GM23338 (cell line): ENCODE measurements at regions not wholly inside any gene's neighbourhood (a gene's known extent, or its start where the extent isn't known, plus 50 kb on each side); places are given as distances from the start of the nearest gene placed in this dataset.

Source experiments
- ATAC-seq: fragments of 200-7000 bp; cut with Tn5 transposase; 3 replicates; pipeline ENCODE4 v1.9.1; 2020
- DNase-seq: peaks from one replicate; pipeline ENCODE4 v3.0.0-alpha.2; 2015; ENCODE audit warnings: low spot score
- H2AFZ ChIP-seq: fragments of 200-600 bp; sonication (generic); 2 replicates; pipeline ENCODE4 v1.8.0; 2016; ENCODE audit warnings: antibody characterized with exemption, mild to moderate bottlenecking, moderate library complexity
- H3F3A ChIP-seq: fragments of 200-600 bp; sonication (generic); replicated peaks from 2 replicates; pipeline ENCODE4 v1.8.0; 2017; ENCODE audit warnings: antibody characterized with exemption, mixed run types, low read depth
- H3K27ac ChIP-seq: fragments of 200-600 bp; sonication (generic); 2 replicates; pipeline ENCODE4 v1.6.1; 2016; ENCODE audit warnings: low read depth
- H3K27me3 ChIP-seq: fragments of 200-600 bp; sonication (generic); 2 replicates; pipeline ENCODE4 v1.8.0; 2016; ENCODE audit warnings: mild to moderate bottlenecking, mixed run types, moderate library complexity; ENCODE audit not compliant: insufficient read depth
- H3K36me3 ChIP-seq: fragments of 200-600 bp; sonication (generic); 2 replicates; pipeline ENCODE4 v1.8.0; 2016; ENCODE audit warnings: mild to moderate bottlenecking; ENCODE audit not compliant: insufficient read depth
- H3K4me1 ChIP-seq: fragments of 200-600 bp; sonication (generic); 2 replicates; pipeline ENCODE4 v1.8.0; 2016; ENCODE audit warnings: mild to moderate bottlenecking, moderate library complexity; ENCODE audit not compliant: insufficient read depth
- H3K4me2 ChIP-seq: fragments of 200-600 bp; sonication (generic); 2 replicates; pipeline ENCODE4 v1.7.1; 2017; ENCODE audit warnings: mixed run types
- H3K4me3 ChIP-seq: fragments of 200-600 bp; sonication (generic); 2 replicates; pipeline ENCODE4 v1.6.1; 2016; ENCODE audit warnings: mixed run types
- H3K79me2 ChIP-seq: fragments of 200-600 bp; sonication (generic); replicated peaks from 2 replicates; pipeline ENCODE4 v1.8.0; 2017; ENCODE audit warnings: mild to moderate bottlenecking; ENCODE audit not compliant: insufficient read depth
- H3K9me2 ChIP-seq: fragments of 200-600 bp; sonication (generic); 2 replicates; pipeline ENCODE4 v1.8.0; 2017; ENCODE audit not compliant: insufficient read depth
- H4K20me1 ChIP-seq: fragments of 200-600 bp; sonication (generic); replicated peaks from 2 replicates; pipeline ENCODE4 v1.8.0; 2017; ENCODE audit warnings: mild to moderate bottlenecking; ENCODE audit not compliant: insufficient read depth
- H3K27ac Mint-ChIP-seq: 2 replicates; pipeline ENCODE4 v1.8.0; 2020; ENCODE audit warnings: inconsistent platforms, mild to moderate bottlenecking, moderate library complexity, mixed read lengths
- H3K27me3 Mint-ChIP-seq: 3 replicates; pipeline ENCODE4 v1.8.0; 2022; ENCODE audit warnings: low read depth, mild to moderate bottlenecking, moderate library complexity, mixed read lengths, inconsistent platforms; ENCODE audit not compliant: insufficient read depth, poor library complexity
- H3K36me3 Mint-ChIP-seq: 3 replicates; pipeline ENCODE4 v1.8.0; 2021; ENCODE audit warnings: low read depth, mild to moderate bottlenecking, inconsistent platforms, moderate library complexity, mixed read lengths
- H3K4me1 Mint-ChIP-seq: 3 replicates; pipeline ENCODE4 v1.8.0; 2020; ENCODE audit warnings: mild to moderate bottlenecking, inconsistent platforms, mixed read lengths
- H3K4me3 Mint-ChIP-seq: 3 replicates; pipeline ENCODE4 v1.8.0; 2021; ENCODE audit warnings: moderate library complexity, mild to moderate bottlenecking, inconsistent platforms, mixed read lengths
- H3K9me3 Mint-ChIP-seq: 3 replicates; pipeline ENCODE4 v1.8.0; 2020; ENCODE audit warnings: moderate library complexity, mild to moderate bottlenecking, inconsistent platforms, mixed read lengths
- CREB1 ChIP-seq: fragments of 250-450 bp; sonication (Bioruptor Pico); IDR thresholded peaks from 2 replicates; pipeline ENCODE4 v1.5.0; 2020; ENCODE audit warnings: low read depth, mild to moderate bottlenecking, moderate library complexity
- CTCF ChIP-seq, 2 experiments: fragments of 200-600 bp in 1 of 2; sonication (generic) in 1 of 2; conservative IDR thresholded peaks; 2 replicates each; pipeline versions ENCODE4 v1.5.1 to v1.6.1; 2016 to 2017; ENCODE audit warnings: antibody characterized with exemption in 2 of 2, low read depth in 2 of 2, mild to moderate bottlenecking in 2 of 2, moderate library complexity in 1 of 2
- EZH2 ChIP-seq: fragments of 200-600 bp; sonication (generic); IDR thresholded peaks from one replicate; pipeline ENCODE4 v1.8.0; 2017; ENCODE audit warnings: antibody characterized with exemption, mild to moderate bottlenecking, low read depth; ENCODE audit not compliant: unreplicated experiment
- EZH2phosphoT487 ChIP-seq: fragments of 200-600 bp; sonication (generic); IDR thresholded peaks from one replicate; pipeline ENCODE4 v1.8.1; 2018; ENCODE audit warnings: antibody characterized with exemption; ENCODE audit not compliant: unreplicated experiment
- JUNB ChIP-seq: IDR thresholded peaks from one replicate; pipeline ENCODE4 v1.6.1; 2016; ENCODE audit warnings: antibody characterized with exemption; ENCODE audit not compliant: unreplicated experiment
- NANOG ChIP-seq: IDR thresholded peaks from 2 replicates; pipeline ENCODE4 v1.6.1; 2016; ENCODE audit warnings: antibody characterized with exemption, borderline replicate concordance
- POLR2AphosphoS5 ChIP-seq: IDR thresholded peaks from 2 replicates; pipeline ENCODE4 v1.6.1; 2016; ENCODE audit warnings: antibody characterized with exemption, low read depth
- REST ChIP-seq: IDR thresholded peaks from one replicate; pipeline ENCODE4 v1.6.1; 2018; ENCODE audit warnings: antibody characterized with exemption; ENCODE audit not compliant: unreplicated experiment
- STAT1 ChIP-seq: IDR thresholded peaks from one replicate; pipeline ENCODE4 v1.6.1; 2016; ENCODE audit warnings: antibody characterized with exemption; ENCODE audit not compliant: unreplicated experiment
- ZNF114 ChIP-seq: fragments of 250-450 bp; sonication (Bioruptor Pico); IDR thresholded peaks from 2 replicates; pipeline ENCODE4 v1.5.0; 2020; ENCODE audit warnings: mild to moderate bottlenecking, moderate library complexity
- ZNF331 ChIP-seq: fragments of 250-450 bp; sonication (Bioruptor Pico); IDR thresholded peaks from 2 replicates; pipeline ENCODE4 v1.5.0; 2020; ENCODE audit warnings: low read depth, mild to moderate bottlenecking, moderate library complexity
- TF ChIP-seq, protein P1 (sequence below): fragments of 250-450 bp; sonication (Bioruptor Pico); IDR thresholded peaks from 2 replicates; pipeline ENCODE4 v1.5.0; 2020; ENCODE audit warnings: mild to moderate bottlenecking, moderate library complexity
- TF ChIP-seq, protein P2 (sequence below): IDR thresholded peaks from 2 replicates; pipeline ENCODE4 v1.6.1; 2016; ENCODE audit warnings: antibody characterized with exemption

DNA sequence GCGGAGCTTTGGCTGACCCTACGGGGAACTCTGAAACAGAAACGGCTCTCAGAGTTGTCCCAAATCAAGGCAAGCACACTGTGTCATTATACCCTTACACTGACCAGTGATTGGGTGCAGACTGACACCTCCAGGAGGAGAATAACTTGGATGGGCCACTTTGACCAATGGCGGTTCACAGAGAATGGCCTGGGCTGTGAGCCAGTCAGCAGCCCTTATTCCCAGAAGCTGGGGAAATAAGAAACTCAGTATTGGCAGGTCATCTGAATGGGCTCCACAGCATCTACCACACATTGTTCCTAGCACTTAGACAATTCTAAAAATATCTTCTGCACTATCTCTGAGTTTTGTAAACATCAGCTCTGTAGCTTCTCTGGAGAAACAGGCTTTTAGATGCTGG is 265.2 kb downstream of the ADGRL2 start:
- Mint-ChIP-seq H3K36me3 (no peaks in the 10 kb centered on the region), H3K9me3 (no peaks in the 10 kb centered on the region), H3K4me3 (no peak overlapping the region), H3K4me1 (peaks cover 6% of the 10 kb centered on the region; the same call in 2 of the 3 replicates), H3K27me3 (no peaks in the 10 kb centered on the region), H3K27ac (no peak overlapping the region)
- Histone ChIP-seq H2AFZ (peak overlapping the region; percentile 89), H3K4me2 (no peak overlapping the region), H3K4me3 (no peak overlapping the region), H3K27ac (no peak overlapping the region), H3K79me2 (no peaks in the 10 kb centered on the region), H3K36me3 (no peaks in the 10 kb centered on the region), H3K27me3 (no peaks in the 10 kb centered on the region), H3K9me2 (peaks cover 15% of the 10 kb centered on the region), H3F3A (no peaks in the 10 kb centered on the region), H3K4me1 (no peaks in the 10 kb centered on the region), H4K20me1 (no peaks in the 10 kb centered on the region)
- ATAC-seq (no peak), DNase-seq (no peak)
- TF ChIP-seq EZH2 (no peak), REST (no peak), EZH2phosphoT487 (no peak), STAT1 (no peak), ZNF114 (CRISPR knock-in tag) (no peak), NANOG (no peak), POLR2AphosphoS5 (no peak), CTCF (conservative IDR thresholded peaks at IDR 0.05; ENCODE audit: low read depth in 2 of 2) (no peak), CREB1 (CRISPR knock-in tag) (no peak), ZNF331 (CRISPR knock-in tag) (no peak), JUNB (no peak)
- TF ChIP-seq, protein P1, sequence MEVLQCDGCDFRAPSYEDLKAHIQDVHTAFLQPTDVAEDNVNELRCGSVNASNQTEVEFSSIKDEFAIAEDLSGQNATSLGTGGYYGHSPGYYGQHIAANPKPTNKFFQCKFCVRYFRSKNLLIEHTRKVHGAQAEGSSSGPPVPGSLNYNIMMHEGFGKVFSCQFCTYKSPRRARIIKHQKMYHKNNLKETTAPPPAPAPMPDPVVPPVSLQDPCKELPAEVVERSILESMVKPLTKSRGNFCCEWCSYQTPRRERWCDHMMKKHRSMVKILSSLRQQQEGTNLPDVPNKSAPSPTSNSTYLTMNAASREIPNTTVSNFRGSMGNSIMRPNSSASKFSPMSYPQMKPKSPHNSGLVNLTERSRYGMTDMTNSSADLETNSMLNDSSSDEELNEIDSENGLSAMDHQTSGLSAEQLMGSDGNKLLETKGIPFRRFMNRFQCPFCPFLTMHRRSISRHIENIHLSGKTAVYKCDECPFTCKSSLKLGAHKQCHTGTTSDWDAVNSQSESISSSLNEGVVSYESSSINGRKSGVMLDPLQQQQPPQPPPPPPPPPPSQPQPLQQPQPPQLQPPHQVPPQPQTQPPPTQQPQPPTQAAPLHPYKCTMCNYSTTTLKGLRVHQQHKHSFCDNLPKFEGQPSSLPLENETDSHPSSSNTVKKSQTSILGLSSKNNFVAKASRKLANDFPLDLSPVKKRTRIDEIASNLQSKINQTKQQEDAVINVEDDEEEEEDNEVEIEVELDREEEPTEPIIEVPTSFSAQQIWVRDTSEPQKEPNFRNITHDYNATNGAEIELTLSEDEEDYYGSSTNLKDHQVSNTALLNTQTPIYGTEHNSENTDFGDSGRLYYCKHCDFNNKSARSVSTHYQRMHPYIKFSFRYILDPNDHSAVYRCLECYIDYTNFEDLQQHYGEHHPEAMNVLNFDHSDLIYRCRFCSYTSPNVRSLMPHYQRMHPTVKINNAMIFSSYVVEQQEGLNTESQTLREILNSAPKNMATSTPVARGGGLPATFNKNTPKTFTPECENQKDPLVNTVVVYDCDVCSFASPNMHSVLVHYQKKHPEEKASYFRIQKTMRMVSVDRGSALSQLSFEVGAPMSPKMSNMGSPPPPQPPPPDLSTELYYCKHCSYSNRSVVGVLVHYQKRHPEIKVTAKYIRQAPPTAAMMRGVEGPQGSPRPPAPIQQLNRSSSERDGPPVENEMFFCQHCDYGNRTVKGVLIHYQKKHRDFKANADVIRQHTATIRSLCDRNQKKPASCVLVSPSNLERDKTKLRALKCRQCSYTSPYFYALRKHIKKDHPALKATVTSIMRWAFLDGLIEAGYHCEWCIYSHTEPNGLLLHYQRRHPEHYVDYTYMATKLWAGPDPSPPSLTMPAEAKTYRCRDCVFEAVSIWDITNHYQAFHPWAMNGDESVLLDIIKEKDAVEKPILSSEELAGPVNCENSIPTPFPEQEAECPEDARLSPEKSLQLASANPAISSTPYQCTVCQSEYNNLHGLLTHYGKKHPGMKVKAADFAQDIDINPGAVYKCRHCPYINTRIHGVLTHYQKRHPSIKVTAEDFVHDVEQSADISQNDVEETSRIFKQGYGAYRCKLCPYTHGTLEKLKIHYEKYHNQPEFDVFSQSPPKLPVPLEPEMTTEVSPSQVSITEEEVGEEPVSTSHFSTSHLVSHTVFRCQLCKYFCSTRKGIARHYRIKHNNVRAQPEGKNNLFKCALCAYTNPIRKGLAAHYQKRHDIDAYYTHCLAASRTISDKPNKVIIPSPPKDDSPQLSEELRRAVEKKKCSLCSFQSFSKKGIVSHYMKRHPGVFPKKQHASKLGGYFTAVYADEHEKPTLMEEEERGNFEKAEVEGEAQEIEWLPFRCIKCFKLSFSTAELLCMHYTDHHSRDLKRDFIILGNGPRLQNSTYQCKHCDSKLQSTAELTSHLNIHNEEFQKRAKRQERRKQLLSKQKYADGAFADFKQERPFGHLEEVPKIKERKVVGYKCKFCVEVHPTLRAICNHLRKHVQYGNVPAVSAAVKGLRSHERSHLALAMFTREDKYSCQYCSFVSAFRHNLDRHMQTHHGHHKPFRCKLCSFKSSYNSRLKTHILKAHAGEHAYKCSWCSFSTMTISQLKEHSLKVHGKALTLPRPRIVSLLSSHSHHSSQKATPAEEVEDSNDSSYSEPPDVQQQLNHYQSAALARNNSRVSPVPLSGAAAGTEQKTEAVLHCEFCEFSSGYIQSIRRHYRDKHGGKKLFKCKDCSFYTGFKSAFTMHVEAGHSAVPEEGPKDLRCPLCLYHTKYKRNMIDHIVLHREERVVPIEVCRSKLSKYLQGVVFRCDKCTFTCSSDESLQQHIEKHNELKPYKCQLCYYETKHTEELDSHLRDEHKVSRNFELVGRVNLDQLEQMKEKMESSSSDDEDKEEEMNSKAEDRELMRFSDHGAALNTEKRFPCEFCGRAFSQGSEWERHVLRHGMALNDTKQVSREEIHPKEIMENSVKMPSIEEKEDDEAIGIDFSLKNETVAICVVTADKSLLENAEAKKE (CRISPR knock-in tag), result no peak
- TF ChIP-seq, protein P2, sequence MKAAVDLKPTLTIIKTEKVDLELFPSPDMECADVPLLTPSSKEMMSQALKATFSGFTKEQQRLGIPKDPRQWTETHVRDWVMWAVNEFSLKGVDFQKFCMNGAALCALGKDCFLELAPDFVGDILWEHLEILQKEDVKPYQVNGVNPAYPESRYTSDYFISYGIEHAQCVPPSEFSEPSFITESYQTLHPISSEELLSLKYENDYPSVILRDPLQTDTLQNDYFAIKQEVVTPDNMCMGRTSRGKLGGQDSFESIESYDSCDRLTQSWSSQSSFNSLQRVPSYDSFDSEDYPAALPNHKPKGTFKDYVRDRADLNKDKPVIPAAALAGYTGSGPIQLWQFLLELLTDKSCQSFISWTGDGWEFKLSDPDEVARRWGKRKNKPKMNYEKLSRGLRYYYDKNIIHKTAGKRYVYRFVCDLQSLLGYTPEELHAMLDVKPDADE, result no peak
